ENCODE measurements at regions not wholly inside any gene's neighbourhood (a gene's known extent, or its start where the extent isn't known, plus 50 kb on each side); places are given as distances from the start of the nearest gene placed in this dataset.

DNA sequence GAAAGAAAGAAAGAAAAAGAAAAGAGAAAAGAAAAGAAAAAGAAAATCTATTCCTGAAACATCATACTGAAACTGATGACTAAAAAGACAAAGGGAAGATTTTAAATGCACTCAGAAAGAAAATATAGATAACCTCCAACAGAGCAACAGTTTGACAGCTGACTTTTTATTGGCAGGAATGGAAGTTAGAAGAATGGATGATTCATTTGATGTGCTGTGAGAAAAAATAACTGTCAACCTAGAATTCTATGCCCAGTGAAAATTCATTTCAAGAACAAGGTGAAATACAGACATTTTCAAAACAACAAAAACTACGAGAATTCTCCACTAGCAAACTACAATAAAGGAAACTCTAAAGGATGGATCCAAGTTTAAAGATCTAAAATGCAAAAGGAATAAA lies 50.5 kb upstream of the HSPA12A start:
- DNase-seq (ENCODE audit: low spot score): no peak

DNA sequence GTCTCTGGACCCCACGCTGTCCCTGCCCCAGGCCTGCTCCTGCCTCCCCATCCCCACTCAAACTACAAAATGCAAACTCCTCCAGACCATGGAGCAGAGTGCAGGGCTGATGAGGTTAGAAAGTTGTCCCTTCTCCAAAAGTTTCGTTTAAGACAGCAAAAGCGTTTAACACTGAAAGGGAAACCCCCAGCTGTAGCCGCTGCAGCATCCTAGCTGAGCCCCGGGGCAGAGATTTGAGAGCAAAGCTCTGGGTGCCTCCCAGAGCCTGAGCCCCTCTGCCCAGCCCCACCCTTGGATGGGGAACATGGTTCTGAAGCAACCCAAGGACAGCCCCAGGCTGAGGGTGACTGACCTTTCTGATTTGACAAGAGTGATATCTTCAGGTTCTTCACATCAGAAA lies 52.8 kb upstream of the ENO4 start:
- DNase-seq (ENCODE audit: low spot score): no peak

DNA sequence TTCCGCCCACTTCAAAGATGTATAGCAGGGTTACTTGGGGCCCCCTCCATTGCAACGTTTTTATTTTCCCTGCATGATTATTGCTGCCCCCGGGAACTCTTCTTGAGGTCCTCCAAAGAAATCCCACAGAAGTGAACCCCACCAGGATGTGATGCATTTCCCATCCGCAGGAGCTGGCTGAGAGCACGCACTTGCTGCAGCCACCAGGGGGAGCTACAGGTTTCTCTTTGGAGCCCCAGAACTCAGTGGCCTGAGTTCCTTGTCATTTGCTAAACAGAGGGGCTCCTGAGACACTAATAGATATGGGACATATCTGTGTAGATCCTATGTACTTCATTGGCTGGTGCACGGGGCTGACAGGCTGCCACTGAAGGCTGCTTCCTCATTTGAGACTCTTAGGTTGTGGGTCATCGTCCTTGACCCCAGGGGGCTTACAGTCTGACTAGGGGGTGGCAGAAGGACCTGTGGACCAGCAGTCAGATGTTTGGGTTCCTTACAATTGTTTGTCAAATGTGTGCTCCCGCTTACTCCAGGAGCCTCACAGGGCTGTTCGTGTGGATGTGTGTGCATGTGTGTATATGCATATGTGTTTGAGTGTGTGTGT lies 52.3 kb upstream of the ENO4 start:
- peak; percentile 70 for DNase-seq (ENCODE audit: low spot score)

DNA sequence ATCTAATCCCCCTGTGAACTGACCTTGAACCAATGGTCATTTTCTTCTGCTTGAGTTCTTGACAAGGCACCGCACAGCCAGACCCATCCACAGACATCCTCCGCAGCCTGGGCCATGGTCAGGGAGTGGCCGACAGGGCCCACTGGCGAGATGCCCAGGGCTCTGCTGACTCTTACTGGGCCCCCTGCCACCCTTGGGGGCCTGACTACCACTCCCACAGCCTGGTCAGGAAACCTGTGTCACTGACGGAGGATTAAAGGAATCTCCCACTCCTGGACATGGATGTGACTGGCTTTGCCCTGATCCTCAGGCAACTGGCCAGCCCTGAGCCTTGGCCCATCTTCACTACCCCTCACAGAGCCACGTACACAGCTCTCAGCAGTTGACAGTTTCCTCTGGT lies 50.4 kb upstream of the ENO4 start:
- no peak for DNase-seq (ENCODE audit: low spot score)
